GM18499 (cell line): ENCODE measurements at regions not wholly inside any gene's neighbourhood (a gene's known extent, or its start where the extent isn't known, plus 50 kb on each side); places are given as distances from the start of the nearest gene placed in this dataset.
"Not testable (repeated sequence)": the region's sequence is repeated elsewhere in the genome, so short reads cannot be mapped to it uniquely, and the experiment has no call there.

Experiments used
- ATAC-seq: cut with Tn5 transposase; IDR thresholded peaks from one replicate; pipeline ENCODE4 v1.9.1; 2021; ENCODE audit warnings: moderate number of reproducible peaks; ENCODE audit not compliant: insufficient read depth, unreplicated experiment

- ATAC-seq, result no peak
Measured at GRCh38 chr3:34046154-34046553, 247.7 kb downstream of the PDCD6IP start.

DNA sequence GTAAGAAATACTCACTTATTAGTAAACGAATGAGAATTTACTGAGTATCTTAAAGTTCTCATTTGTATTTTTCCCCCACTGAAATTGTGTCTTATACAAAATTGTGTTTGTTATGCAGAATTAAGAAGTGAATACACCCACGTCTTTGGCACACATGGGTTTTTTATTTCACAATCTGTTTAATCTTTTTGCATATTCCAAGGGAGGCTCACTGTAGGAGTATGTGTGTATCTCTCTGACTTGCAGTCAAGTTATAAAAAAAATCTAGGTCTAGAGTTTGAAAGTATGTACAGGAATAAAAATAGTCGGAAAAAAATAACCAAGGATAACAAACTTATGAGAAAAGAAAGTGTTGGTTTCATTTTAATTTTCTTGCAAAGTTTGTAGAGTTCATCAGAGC, 255.2 kb downstream of the PDCD6IP start:
- ATAC-seq, result no peak

DNA sequence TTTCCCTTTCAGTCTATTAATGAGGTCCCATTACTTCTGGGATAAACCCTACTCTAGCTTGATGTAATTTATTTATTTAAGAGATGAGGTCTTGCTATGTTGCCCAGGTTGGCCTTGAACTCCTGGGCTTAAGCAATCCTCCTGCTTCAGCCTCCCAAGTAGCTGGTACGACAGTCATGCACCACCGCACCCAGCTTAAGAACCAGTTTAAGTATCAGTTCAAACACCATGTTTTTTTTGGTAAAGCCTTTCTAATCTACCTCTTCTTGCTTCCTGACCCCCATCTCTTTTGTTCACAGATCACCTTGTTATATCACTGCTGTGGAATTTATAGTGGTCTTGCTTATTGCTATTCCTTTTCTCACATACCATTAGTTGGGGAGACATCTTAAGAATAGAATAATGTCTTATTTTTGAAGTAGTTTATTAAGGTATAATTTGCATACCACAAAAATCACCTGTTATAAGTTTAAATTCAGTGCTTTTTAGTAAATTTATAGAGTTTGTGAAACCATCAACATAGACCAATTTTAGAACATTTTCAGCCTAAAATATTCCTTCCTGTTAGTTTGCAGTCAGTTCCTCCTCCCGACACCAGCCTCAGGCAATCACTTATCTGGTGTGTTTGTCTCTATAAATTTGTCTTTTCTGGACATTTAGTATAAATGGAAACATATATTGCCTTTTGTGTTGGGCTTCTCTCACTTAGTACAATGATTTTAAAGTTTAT, 257.9 kb downstream of the PDCD6IP start:
- ATAC-seq, result peak; percentile 3

DNA sequence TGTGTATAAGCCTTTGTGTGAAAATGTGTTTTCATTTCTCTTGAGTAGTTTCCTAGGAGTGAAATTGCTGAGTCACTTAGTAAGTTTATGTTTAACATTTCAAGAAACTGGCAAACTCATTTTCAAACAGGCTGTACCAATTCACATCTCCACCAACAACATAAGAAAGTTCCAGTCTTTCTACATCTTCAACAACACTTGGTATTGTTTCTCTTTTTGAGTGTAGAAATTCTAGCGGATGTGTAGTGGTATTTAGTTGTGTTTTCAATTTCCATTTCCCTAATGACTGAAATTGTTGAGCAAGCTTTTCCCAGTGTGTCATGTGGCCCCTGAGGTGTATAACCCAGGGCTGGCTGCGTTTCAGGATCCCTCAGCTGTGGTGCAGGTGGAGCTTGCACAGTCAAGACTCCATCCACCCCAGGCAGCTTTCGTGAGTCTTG, 258.5 kb downstream of the PDCD6IP start:
- ATAC-seq, result peak; percentile 91

DNA sequence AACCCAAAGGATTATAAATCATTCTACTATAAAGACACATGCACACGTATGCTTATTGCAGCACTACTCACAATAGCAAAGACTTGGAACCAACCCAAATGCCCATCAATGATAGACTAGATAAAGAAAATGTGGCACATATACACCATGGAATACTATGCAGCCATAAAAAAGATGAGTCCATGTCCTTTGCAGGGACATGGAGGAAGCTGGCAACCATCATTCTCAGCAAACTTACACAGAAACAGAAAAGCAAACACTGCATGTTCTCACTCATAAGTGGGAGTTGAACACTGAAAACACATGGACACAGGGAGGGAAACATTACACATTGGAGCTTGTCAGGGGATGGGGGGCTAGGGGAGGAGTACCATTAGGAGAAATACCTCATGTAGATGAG, 262.6 kb downstream of the PDCD6IP start:
- ATAC-seq, result not testable (repeated sequence)

DNA sequence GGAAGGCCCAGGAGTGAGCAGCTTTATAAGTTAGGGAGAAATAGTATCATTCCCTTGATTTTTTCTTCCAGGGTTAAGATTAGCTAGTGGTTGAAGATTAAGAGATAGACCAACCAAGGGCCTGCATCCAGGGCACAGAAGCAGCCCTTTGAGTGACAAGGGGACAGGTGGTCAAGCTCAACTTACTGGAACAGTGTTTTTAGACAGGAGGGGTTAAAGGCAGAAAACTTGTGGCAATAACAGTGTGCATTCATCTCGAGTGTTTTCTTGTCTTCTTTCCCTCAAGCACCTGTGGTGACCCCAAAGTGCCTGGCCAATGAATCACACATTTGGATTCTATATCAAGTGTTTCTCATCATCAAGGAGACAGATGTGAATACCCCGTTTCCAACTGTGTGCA, 267.5 kb downstream of the PDCD6IP start:
- ATAC-seq, result no peak

DNA sequence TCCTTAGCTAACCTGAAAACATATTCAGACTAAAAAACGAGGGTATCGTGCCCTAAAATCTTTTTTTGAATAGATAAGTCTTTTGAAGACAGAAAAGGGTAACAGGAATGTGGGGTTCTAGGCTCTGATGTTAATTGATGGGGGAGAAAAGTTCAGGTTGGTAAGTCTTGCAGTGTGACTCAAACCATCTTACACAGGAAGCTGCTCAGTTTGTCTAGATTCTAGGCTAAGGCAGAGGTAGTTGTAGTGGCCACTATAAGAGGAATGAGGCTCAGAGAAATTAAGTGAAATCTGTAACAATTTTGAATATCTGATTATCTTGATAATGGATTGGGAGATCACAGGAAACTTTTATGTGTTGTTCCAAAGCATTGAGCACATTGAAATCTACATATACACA, 267.9 kb downstream of the PDCD6IP start:
- no peak for ATAC-seq

GRCh38 chr3:34066999-34067398, 268.6 kb downstream of the PDCD6IP start:
- no peak for ATAC-seq

- no peak for ATAC-seq
Measured at GRCh38 chr3:34067536-34068051, 269.2 kb downstream of the PDCD6IP start.

GRCh38 chr3:34068505-34068904, 270.1 kb downstream of the PDCD6IP start:
- ATAC-seq, result no peak

DNA sequence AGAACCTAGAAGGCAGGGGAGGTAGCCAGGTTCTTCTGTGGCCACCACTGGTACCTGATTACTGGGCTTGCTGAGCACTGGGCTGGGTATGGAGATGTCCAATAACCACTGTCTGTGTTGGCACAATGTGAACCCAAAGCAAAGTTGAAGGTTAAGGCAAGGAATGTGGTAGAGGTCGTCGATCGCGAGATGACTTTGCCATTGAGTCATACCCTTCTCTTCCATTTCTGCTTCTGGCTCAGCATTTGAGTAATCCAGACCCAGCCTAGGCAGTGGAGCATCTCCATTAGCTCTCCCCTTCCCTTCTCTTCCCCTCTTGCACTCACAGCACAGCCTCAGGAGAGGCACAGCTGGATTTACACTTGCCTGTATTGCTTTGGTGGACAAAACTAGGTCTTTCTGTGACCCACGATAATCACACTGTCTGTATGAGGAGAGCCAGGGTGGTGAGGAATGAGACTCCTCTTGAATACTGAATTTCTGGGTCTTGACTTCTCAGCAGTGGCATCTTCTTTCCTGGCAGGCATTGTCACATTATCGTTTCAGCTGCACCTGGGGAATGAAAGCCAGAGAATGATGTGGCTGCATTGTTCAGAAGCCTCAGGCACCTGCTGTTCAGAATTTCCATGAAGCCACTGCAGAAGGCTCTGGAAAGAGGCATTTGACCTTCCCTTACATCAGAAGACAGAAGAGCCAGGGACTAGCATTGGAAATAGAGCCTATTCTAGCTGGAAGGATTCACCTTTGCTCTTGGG, 272.6 kb downstream of the PDCD6IP start:
- no peak for ATAC-seq

GRCh38 chr3:34072297-34072696, 273.9 kb downstream of the PDCD6IP start:
- no peak for ATAC-seq

- ATAC-seq, result no peak
Measured at GRCh38 chr3:34073111-34073510, 274.7 kb downstream of the PDCD6IP start.

DNA sequence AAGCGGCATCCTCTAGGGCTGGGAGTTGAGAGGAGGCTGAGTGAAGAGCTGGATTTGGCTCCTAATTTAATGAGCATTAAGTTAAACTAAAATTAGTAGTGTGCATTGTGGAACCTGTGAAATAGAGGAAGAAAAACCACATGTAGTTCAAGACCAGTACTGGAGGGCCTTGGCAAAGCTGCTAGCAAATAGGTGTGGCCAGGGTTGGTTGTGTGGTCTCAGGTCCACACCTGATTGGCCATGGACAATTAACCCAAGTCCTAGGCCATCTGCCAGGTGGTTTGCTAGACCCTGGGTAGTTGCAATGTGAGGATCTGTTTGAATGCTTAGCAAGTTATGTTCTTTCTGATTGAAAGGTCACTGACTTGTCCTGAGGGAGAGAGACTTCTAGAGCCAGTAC, 275.5 kb downstream of the PDCD6IP start:
- ATAC-seq, result no peak

GRCh38 chr3:34075975-34076374, 277.5 kb downstream of the PDCD6IP start:
- ATAC-seq, result no peak

GRCh38 chr3:34077417-34078195, 279.2 kb downstream of the PDCD6IP start:
- ATAC-seq, result peak; percentile 75

DNA sequence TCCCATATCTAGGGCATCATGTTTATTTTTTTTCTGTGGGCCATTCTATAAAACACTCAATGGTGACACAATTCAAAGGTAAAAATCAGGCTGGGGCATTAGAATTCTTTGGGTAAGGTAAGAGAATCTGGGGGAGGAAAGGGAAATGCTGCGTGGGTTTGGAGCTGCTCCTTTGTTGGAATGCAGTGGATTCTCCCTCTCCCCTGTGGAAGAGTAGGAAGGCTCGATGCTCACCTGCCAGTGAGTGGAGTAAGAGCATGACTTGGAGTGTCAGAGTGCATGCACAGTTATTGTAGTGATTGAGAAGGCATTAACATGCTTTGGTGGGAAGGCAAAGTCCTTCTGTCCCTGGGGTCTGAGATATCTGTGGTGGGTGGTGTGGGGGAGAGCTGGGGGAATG, 280.0 kb downstream of the PDCD6IP start:
- ATAC-seq, result no peak

DNA sequence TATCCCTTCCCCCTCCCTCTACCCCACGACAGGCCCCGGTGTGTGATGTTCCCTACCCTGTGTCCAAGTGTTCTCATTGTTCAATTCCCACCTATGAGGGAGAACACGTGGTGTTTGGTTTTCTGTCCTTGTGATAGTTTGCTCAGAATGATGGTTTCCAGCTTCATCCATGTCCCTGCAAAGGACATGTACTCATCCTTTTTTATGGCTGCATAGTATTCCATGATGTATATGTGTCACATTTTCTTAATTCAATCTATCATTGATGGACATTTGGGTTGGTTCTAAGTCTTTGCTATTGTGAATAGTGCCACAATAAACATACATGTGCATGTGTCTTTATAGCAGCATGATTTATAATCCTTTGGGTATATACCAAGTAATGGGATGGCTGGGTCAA, 281.4 kb downstream of the PDCD6IP start:
- ATAC-seq, result not testable (repeated sequence)

GRCh38 chr3:34090379-34090778, 291.9 kb downstream of the PDCD6IP start:
- not testable (repeated sequence) for ATAC-seq

GRCh38 chr3:34090876-34091275, 292.4 kb downstream of the PDCD6IP start:
- ATAC-seq, result no peak

DNA sequence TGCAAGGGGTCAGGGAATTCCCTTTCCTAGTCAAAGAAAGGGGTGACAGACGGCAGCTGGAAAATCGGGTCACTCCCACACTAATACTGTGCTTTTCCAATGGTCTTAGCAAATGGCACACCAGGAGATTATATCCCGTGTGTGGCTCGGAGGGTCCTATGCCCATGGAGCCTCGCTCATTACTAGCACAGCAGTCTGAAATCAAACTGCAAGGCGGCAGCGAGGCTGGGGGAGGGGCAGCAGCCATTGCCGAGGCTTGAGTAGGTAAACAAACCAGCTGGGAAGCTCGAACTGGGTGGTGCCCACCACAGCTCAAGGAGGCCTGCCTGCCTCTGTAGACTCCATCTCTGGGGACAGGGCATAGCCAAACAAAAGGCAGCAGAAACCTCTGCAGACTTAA, 295.9 kb downstream of the PDCD6IP start:
- ATAC-seq, result not testable (repeated sequence)
